ENCODE measurements at regions not wholly inside any gene's neighbourhood (a gene's known extent, or its start where the extent isn't known, plus 50 kb on each side); places are given as distances from the start of the nearest gene placed in this dataset.

- H3K4me1 ChIP-seq (ENCODE audit: control insufficient read depth in 5 of 5, insufficient read depth in 5 of 5, low read length in 5 of 5), result peaks cover 0 to 12% (median 0%) of the 10 kb centered on the region in 5 donors
- no peaks in the 10 kb centered on the region for H3K36me3 ChIP-seq (ENCODE audit: control insufficient read depth in 5 of 5, insufficient read depth in 5 of 5, low read length in 5 of 5)
- peaks cover 0 to 1% (median 0%) of the 10 kb centered on the region in 5 donors for H3K9me3 ChIP-seq (ENCODE audit: control insufficient read depth in 5 of 5, low read length in 5 of 5)
- no peak overlapping the region for H3K27ac ChIP-seq (ENCODE audit: low read depth, low read length)
- no peak overlapping the region for H3K9ac ChIP-seq (ENCODE audit: low read length in 5 of 5)
- H3K27me3 ChIP-seq (ENCODE audit: control insufficient read depth in 5 of 5, insufficient read depth in 4 of 5, low read length in 5 of 5), result peaks cover 0 to 4% (median 0%) of the 10 kb centered on the region in 5 donors
- H3K4me3 ChIP-seq (ENCODE audit: low read depth in 1 of 5, low read length in 5 of 5), result no peak overlapping the region
Measured at GRCh38 chr2:128410035-128410757, 91.5 kb upstream of the HS6ST1 start.

- H3K9ac ChIP-seq (ENCODE audit: low read length in 5 of 5), result no peak overlapping the region
- no peak overlapping the region for H3K4me3 ChIP-seq (ENCODE audit: low read depth in 1 of 5, low read length in 5 of 5)
- H3K36me3 ChIP-seq (ENCODE audit: control insufficient read depth in 5 of 5, insufficient read depth in 5 of 5, low read length in 5 of 5), result no peaks in the 10 kb centered on the region
- no peak overlapping the region for H3K27ac ChIP-seq (ENCODE audit: low read depth, low read length)
- peaks cover 0 to 2% (median 0%) of the 10 kb centered on the region in 5 donors for H3K27me3 ChIP-seq (ENCODE audit: control insufficient read depth in 5 of 5, insufficient read depth in 4 of 5, low read length in 5 of 5)
- H3K4me1 ChIP-seq (ENCODE audit: control insufficient read depth in 5 of 5, insufficient read depth in 5 of 5, low read length in 5 of 5), result peaks cover 0 to 12% (median 0%) of the 10 kb centered on the region in 5 donors
- H3K9me3 ChIP-seq (ENCODE audit: control insufficient read depth in 5 of 5, low read length in 5 of 5), result peaks cover 0 to 7% (median 3%) of the 10 kb centered on the region in 5 donors
Measured at GRCh38 chr2:128410758-128411215, 92.1 kb upstream of the HS6ST1 start.

GRCh38 chr2:128411431-128411830 is 92.8 kb upstream of the HS6ST1 start:
- Histone ChIP-seq H3K27ac (ENCODE audit: low read depth, low read length) (no peak overlapping the region), H3K36me3 (ENCODE audit: control insufficient read depth in 5 of 5, insufficient read depth in 5 of 5, low read length in 5 of 5) (no peaks in the 10 kb centered on the region), H3K9me3 (ENCODE audit: control insufficient read depth in 5 of 5, low read length in 5 of 5) (peaks cover 0 to 13% (median 3%) of the 10 kb centered on the region in 5 donors), H3K4me1 (ENCODE audit: control insufficient read depth in 5 of 5, insufficient read depth in 5 of 5, low read length in 5 of 5) (peaks cover 0 to 12% (median 0%) of the 10 kb centered on the region in 5 donors), H3K27me3 (ENCODE audit: control insufficient read depth in 5 of 5, insufficient read depth in 4 of 5, low read length in 5 of 5) (no peaks in the 10 kb centered on the region), H3K4me3 (ENCODE audit: low read depth in 1 of 5, low read length in 5 of 5) (no peak overlapping the region), H3K9ac (ENCODE audit: low read length in 5 of 5) (no peak overlapping the region)

- Histone ChIP-seq H3K4me1 (ENCODE audit: control insufficient read depth in 5 of 5, insufficient read depth in 5 of 5, low read length in 5 of 5) (peaks cover 0 to 12% (median 0%) of the 10 kb centered on the region in 5 donors), H3K27me3 (ENCODE audit: control insufficient read depth in 5 of 5, insufficient read depth in 4 of 5, low read length in 5 of 5) (no peaks in the 10 kb centered on the region), H3K9me3 (ENCODE audit: control insufficient read depth in 5 of 5, low read length in 5 of 5) (peaks cover 0 to 14% (median 3%) of the 10 kb centered on the region in 5 donors), H3K9ac (ENCODE audit: low read length in 5 of 5) (no peak overlapping the region), H3K27ac (ENCODE audit: low read depth, low read length) (no peak overlapping the region), H3K36me3 (ENCODE audit: control insufficient read depth in 5 of 5, insufficient read depth in 5 of 5, low read length in 5 of 5) (no peaks in the 10 kb centered on the region), H3K4me3 (ENCODE audit: low read depth in 1 of 5, low read length in 5 of 5) (no peak overlapping the region)
Measured at GRCh38 chr2:128412181-128412871, 93.7 kb upstream of the HS6ST1 start.

GRCh38 chr2:128413014-128413717 is 94.5 kb upstream of the HS6ST1 start:
- no peaks in the 10 kb centered on the region for H3K36me3 ChIP-seq (ENCODE audit: control insufficient read depth in 5 of 5, insufficient read depth in 5 of 5, low read length in 5 of 5)
- peaks cover 0 to 14% (median 3%) of the 10 kb centered on the region in 5 donors for H3K9me3 ChIP-seq (ENCODE audit: control insufficient read depth in 5 of 5, low read length in 5 of 5)
- H3K9ac ChIP-seq (ENCODE audit: low read length in 5 of 5), result no peak overlapping the region
- H3K27me3 ChIP-seq (ENCODE audit: control insufficient read depth in 5 of 5, insufficient read depth in 4 of 5, low read length in 5 of 5), result no peaks in the 10 kb centered on the region
- H3K4me3 ChIP-seq (ENCODE audit: low read depth in 1 of 5, low read length in 5 of 5), result no peak overlapping the region
- peaks cover 0 to 11% (median 0%) of the 10 kb centered on the region in 5 donors for H3K4me1 ChIP-seq (ENCODE audit: control insufficient read depth in 5 of 5, insufficient read depth in 5 of 5, low read length in 5 of 5)
- H3K27ac ChIP-seq (ENCODE audit: low read depth, low read length), result no peak overlapping the region

- H3K27ac ChIP-seq (ENCODE audit: low read depth, low read length), result no peak overlapping the region
- no peak overlapping the region for H3K9ac ChIP-seq (ENCODE audit: low read length in 5 of 5)
- H3K9me3 ChIP-seq (ENCODE audit: control insufficient read depth in 5 of 5, low read length in 5 of 5), result peaks cover 0 to 14% (median 3%) of the 10 kb centered on the region in 5 donors
- no peaks in the 10 kb centered on the region for H3K27me3 ChIP-seq (ENCODE audit: control insufficient read depth in 5 of 5, insufficient read depth in 4 of 5, low read length in 5 of 5)
- no peak overlapping the region for H3K4me3 ChIP-seq (ENCODE audit: low read depth in 1 of 5, low read length in 5 of 5)
- peaks cover 0 to 6% (median 0%) of the 10 kb centered on the region in 5 donors for H3K4me1 ChIP-seq (ENCODE audit: control insufficient read depth in 5 of 5, insufficient read depth in 5 of 5, low read length in 5 of 5)
- H3K36me3 ChIP-seq (ENCODE audit: control insufficient read depth in 5 of 5, insufficient read depth in 5 of 5, low read length in 5 of 5), result no peaks in the 10 kb centered on the region
Measured at GRCh38 chr2:128413718-128414341, 95.2 kb upstream of the HS6ST1 start.

GRCh38 chr2:128414351-128414750 is 95.7 kb upstream of the HS6ST1 start:
- no peak overlapping the region for H3K27ac ChIP-seq (ENCODE audit: low read depth, low read length)
- H3K9me3 ChIP-seq (ENCODE audit: control insufficient read depth in 5 of 5, low read length in 5 of 5), result peaks cover 0 to 14% (median 3%) of the 10 kb centered on the region in 5 donors
- no peak overlapping the region for H3K4me3 ChIP-seq (ENCODE audit: low read depth in 1 of 5, low read length in 5 of 5)
- no peaks in the 10 kb centered on the region for H3K36me3 ChIP-seq (ENCODE audit: control insufficient read depth in 5 of 5, insufficient read depth in 5 of 5, low read length in 5 of 5)
- H3K9ac ChIP-seq (ENCODE audit: low read length in 5 of 5), result no peak overlapping the region
- H3K4me1 ChIP-seq (ENCODE audit: control insufficient read depth in 5 of 5, insufficient read depth in 5 of 5, low read length in 5 of 5), result peaks cover 0 to under 1% (median 0%) of the 10 kb centered on the region in 5 donors
- no peaks in the 10 kb centered on the region for H3K27me3 ChIP-seq (ENCODE audit: control insufficient read depth in 5 of 5, insufficient read depth in 4 of 5, low read length in 5 of 5)

- H3K4me1 ChIP-seq (ENCODE audit: control insufficient read depth in 5 of 5, insufficient read depth in 5 of 5, low read length in 5 of 5), result peaks cover 0 to 1% (median 0%) of the 10 kb centered on the region in 5 donors
- H3K27me3 ChIP-seq (ENCODE audit: control insufficient read depth in 5 of 5, insufficient read depth in 4 of 5, low read length in 5 of 5), result no peaks in the 10 kb centered on the region
- no peak overlapping the region for H3K9ac ChIP-seq (ENCODE audit: low read length in 5 of 5)
- H3K27ac ChIP-seq (ENCODE audit: low read depth, low read length), result no peak overlapping the region
- H3K9me3 ChIP-seq (ENCODE audit: control insufficient read depth in 5 of 5, low read length in 5 of 5), result peaks cover 0 to 14% (median 3%) of the 10 kb centered on the region in 5 donors
- no peak overlapping the region for H3K4me3 ChIP-seq (ENCODE audit: low read depth in 1 of 5, low read length in 5 of 5)
- no peaks in the 10 kb centered on the region for H3K36me3 ChIP-seq (ENCODE audit: control insufficient read depth in 5 of 5, insufficient read depth in 5 of 5, low read length in 5 of 5)
Measured at GRCh38 chr2:128414946-128415778, 96.5 kb upstream of the HS6ST1 start.

GRCh38 chr2:128415779-128416061 is 97.1 kb upstream of the HS6ST1 start:
- H3K4me1 ChIP-seq (ENCODE audit: control insufficient read depth in 5 of 5, insufficient read depth in 5 of 5, low read length in 5 of 5), result peaks cover 0 to 7% (median 0%) of the 10 kb centered on the region in 5 donors
- H3K4me3 ChIP-seq (ENCODE audit: low read depth in 1 of 5, low read length in 5 of 5), result no peak overlapping the region
- H3K27ac ChIP-seq (ENCODE audit: low read depth, low read length), result no peak overlapping the region
- H3K36me3 ChIP-seq (ENCODE audit: control insufficient read depth in 5 of 5, insufficient read depth in 5 of 5, low read length in 5 of 5), result no peaks in the 10 kb centered on the region
- H3K27me3 ChIP-seq (ENCODE audit: control insufficient read depth in 5 of 5, insufficient read depth in 4 of 5, low read length in 5 of 5), result no peaks in the 10 kb centered on the region
- peaks cover 0 to 14% (median 3%) of the 10 kb centered on the region in 5 donors for H3K9me3 ChIP-seq (ENCODE audit: control insufficient read depth in 5 of 5, low read length in 5 of 5)
- no peak overlapping the region for H3K9ac ChIP-seq (ENCODE audit: low read length in 5 of 5)
